ENCODE measurements at regions not wholly inside any gene's neighbourhood (a gene's known extent, or its start where the extent isn't known, plus 50 kb on each side); places are given as distances from the start of the nearest gene placed in this dataset.
"Not testable (repeated sequence)": the region's sequence is repeated elsewhere in the genome, so short reads cannot be mapped to it uniquely, and the experiment has no call there.

- DNase-seq (ENCODE audit: missing footprints); intact Hi-C loops (cut with DNase I); ATAC-seq: not testable (repeated sequence)
Measured at GRCh38 chr6:9290342-9290741, 855.0 kb upstream of the SLC35B3 start.

- DNase-seq (ENCODE audit: missing footprints): no peak
- ATAC-seq: no peak
- intact Hi-C loops (cut with DNase I): no loop called here
Measured at GRCh38 chr6:9272671-9273070, 837.3 kb upstream of the SLC35B3 start.

- DNase-seq (ENCODE audit: missing footprints): no peak
- no peak for ATAC-seq
- intact Hi-C loops (cut with DNase I): no loop called here
Measured at GRCh38 chr6:9266741-9267140, 831.4 kb upstream of the SLC35B3 start.

GRCh38 chr6:9257215-9257614 lies 821.9 kb upstream of the SLC35B3 start:
- ATAC-seq (no peak), DNase-seq (ENCODE audit: missing footprints) (no peak)
- intact Hi-C loops (cut with DNase I): no loop called here

GRCh38 chr6:9254251-9254650 lies 818.9 kb upstream of the SLC35B3 start:
- intact Hi-C loops (cut with DNase I): loop anchor here (5.0 kb wide), 1 partner anchor 1178 kb away; no protein-coding TSS in a partner anchor
- no peak for ATAC-seq
- no peak for DNase-seq (ENCODE audit: missing footprints)

- intact Hi-C loops (cut with DNase I): loop anchor here (5.0 kb wide), 1 partner anchor 1180 kb away; no protein-coding TSS in a partner anchor
- ATAC-seq: no peak
- DNase-seq (ENCODE audit: missing footprints): no peak
Measured at GRCh38 chr6:9252799-9253198, 817.5 kb upstream of the SLC35B3 start.

GRCh38 chr6:9250852-9251251 lies 815.5 kb upstream of the SLC35B3 start:
- ATAC-seq: peak; percentile 57
- no peak for DNase-seq (ENCODE audit: missing footprints)
- intact Hi-C loops (cut with DNase I): loop anchor here (2.0 to 5.0 kb wide), 2 partner anchors 162 to 1181 kb away; no protein-coding TSS in a partner anchor

- intact Hi-C loops (cut with DNase I): no loop called here
- ATAC-seq (no peak), DNase-seq (ENCODE audit: missing footprints) (no peak)
Measured at GRCh38 chr6:9248133-9248532, 812.8 kb upstream of the SLC35B3 start.

- DNase-seq (ENCODE audit: missing footprints): no peak
- no peak for ATAC-seq
- intact Hi-C loops (cut with DNase I): no loop called here
Measured at GRCh38 chr6:9240861-9241260, 805.5 kb upstream of the SLC35B3 start.

GRCh38 chr6:9236443-9236842 lies 801.1 kb upstream of the SLC35B3 start:
- DNase-seq (ENCODE audit: missing footprints) (no peak), ATAC-seq (no peak)
- intact Hi-C loops (cut with DNase I): no loop called here

- DNase-seq (ENCODE audit: missing footprints) (no peak), ATAC-seq (no peak)
- intact Hi-C loops (cut with DNase I): no loop called here
Measured at GRCh38 chr6:9233686-9234085, 798.3 kb upstream of the SLC35B3 start.

- ATAC-seq (no peak), DNase-seq (ENCODE audit: missing footprints) (no peak)
- intact Hi-C loops (cut with DNase I): no loop called here
Measured at GRCh38 chr6:9233226-9233625, 797.9 kb upstream of the SLC35B3 start.

- ATAC-seq: no peak
- DNase-seq (ENCODE audit: missing footprints): no peak
- intact Hi-C loops (cut with DNase I): no loop called here
Measured at GRCh38 chr6:9225441-9225871, 790.1 kb upstream of the SLC35B3 start.

GRCh38 chr6:9224539-9224938 lies 789.2 kb upstream of the SLC35B3 start:
- no peak for ATAC-seq
- no peak for DNase-seq (ENCODE audit: missing footprints)
- intact Hi-C loops (cut with DNase I): no loop called here

- intact Hi-C loops (cut with DNase I); ATAC-seq: not testable (repeated sequence)
- peak; percentile 30 for DNase-seq (ENCODE audit: missing footprints)
Measured at GRCh38 chr6:9213717-9214116, 778.4 kb upstream of the SLC35B3 start.

- no peak for DNase-seq (ENCODE audit: missing footprints)
- intact Hi-C loops (cut with DNase I): no loop called here
- no peak for ATAC-seq
Measured at GRCh38 chr6:9208966-9209365, 773.6 kb upstream of the SLC35B3 start.

GRCh38 chr6:9205645-9206044 lies 770.3 kb upstream of the SLC35B3 start:
- no peak for DNase-seq (ENCODE audit: missing footprints)
- ATAC-seq: no peak
- intact Hi-C loops (cut with DNase I): no loop called here

GRCh38 chr6:9204171-9204570 lies 768.8 kb upstream of the SLC35B3 start:
- intact Hi-C loops (cut with DNase I): no loop called here
- no peak for DNase-seq (ENCODE audit: missing footprints)
- ATAC-seq: no peak

GRCh38 chr6:9200712-9201111 lies 765.4 kb upstream of the SLC35B3 start:
- no peak for ATAC-seq
- intact Hi-C loops (cut with DNase I): no loop called here
- DNase-seq (ENCODE audit: missing footprints): no peak

- ATAC-seq (no peak), DNase-seq (ENCODE audit: missing footprints) (no peak)
- intact Hi-C loops (cut with DNase I): no loop called here
Measured at GRCh38 chr6:9197726-9198125, 762.4 kb upstream of the SLC35B3 start.

GRCh38 chr6:9195322-9195721 lies 760.0 kb upstream of the SLC35B3 start:
- DNase-seq (ENCODE audit: missing footprints) (no peak), ATAC-seq (no peak)

More at GRCh38 chr6:9195322-9195721, 760.0 kb upstream of the SLC35B3 start:
- intact Hi-C loops (cut with DNase I): no loop called here

Measured in Right ventricle myocardium inferior (tissue), 1 donor.